Thoracic aorta (tissue), 2 donors: ENCODE measurements at regions not wholly inside any gene's neighbourhood (a gene's known extent, or its start where the extent isn't known, plus 50 kb on each side); places are given as distances from the start of the nearest gene placed in this dataset.
"Not testable (repeated sequence)": the region's sequence is repeated elsewhere in the genome, so short reads cannot be mapped to it uniquely, and the experiment has no call there.

Source experiments
- ATAC-seq: fragments of 150-250 bp; one replicate; pipeline ENCODE4 v1.8.0; 2017; ENCODE audit warnings: low read depth; ENCODE audit not compliant: insufficient number of reproducible peaks, low FRiP score
- DNase-seq: peaks from one replicate; pipeline ENCODE4 v3.0.0-alpha.2; 2020; ENCODE audit warnings: low spot score
- H3K27ac ChIP-seq, 2 donors: fragments of 200-600 bp; sonication (generic); 1 replicate in 1 of 2; 2 replicates in 1 of 2; pipeline ENCODE4 v1.5.1; 2016; ENCODE audit warnings: mild to moderate bottlenecking in 2 of 2, moderate library complexity in 2 of 2
- H3K27me3 ChIP-seq: fragments of 200-600 bp; sonication (generic); replicated peaks from 2 replicates; pipeline ENCODE4 v1.6.0; 2016; ENCODE audit warnings: mild to moderate bottlenecking; ENCODE audit not compliant: insufficient read depth
- H3K36me3 ChIP-seq: fragments of 200-600 bp; sonication (generic); one replicate; pipeline ENCODE4 v1.5.1; 2016
- H3K4me1 ChIP-seq, 2 donors: fragments of 200-600 bp; sonication (generic); 1 replicate in 1 of 2; 2 replicates in 1 of 2; pipeline versions ENCODE4 v1.5.1 to v1.6.0; 2016; ENCODE audit warnings: low read depth in 2 of 2, mild to moderate bottlenecking in 1 of 2; ENCODE audit not compliant: control insufficient read depth in 1 of 2
- H3K4me3 ChIP-seq: fragments of 200-600 bp; sonication (generic); 2 replicates; pipeline ENCODE4 v1.5.1; 2016; ENCODE audit warnings: mild to moderate bottlenecking
- H3K9me3 ChIP-seq: fragments of 200-600 bp; sonication (generic); 2 replicates; pipeline ENCODE4 v1.5.1; 2016

GRCh38 chr7:6955385-6955784 lies 129.3 kb upstream of the CCZ1B start:
- H3K27ac ChIP-seq, H3K4me1 ChIP-seq, H3K9me3 ChIP-seq, H3K36me3 ChIP-seq, DNase-seq, H3K4me3 ChIP-seq, ATAC-seq, H3K27me3 ChIP-seq: not testable (repeated sequence)

GRCh38 chr7:6955990-6956566 lies 130.0 kb upstream of the CCZ1B start:
- not testable (repeated sequence) for ATAC-seq, H3K4me3 ChIP-seq, H3K27me3 ChIP-seq, DNase-seq, H3K4me1 ChIP-seq, H3K27ac ChIP-seq, H3K9me3 ChIP-seq, H3K36me3 ChIP-seq

DNA sequence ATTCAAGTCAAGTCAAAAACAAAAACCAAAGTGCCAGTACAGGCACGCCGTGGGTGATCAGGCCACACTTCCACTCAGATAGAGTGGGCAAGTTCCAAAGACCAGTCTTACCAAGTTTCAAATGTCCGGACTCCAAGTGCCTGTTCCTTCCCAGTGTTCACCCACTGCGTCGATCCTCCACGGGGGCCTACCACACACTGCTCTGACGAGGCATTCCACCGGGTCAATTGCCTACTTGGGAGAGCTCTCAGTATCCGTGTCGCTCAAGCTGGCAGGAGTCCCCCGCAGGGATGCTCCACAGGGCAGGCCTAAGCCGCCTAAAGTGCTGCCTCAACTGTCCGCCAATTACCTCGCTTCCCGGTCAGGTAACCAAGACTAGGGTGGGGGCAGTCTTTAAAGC lies 132.3 kb upstream of the CCZ1B start:
- H3K9me3 ChIP-seq, ATAC-seq: not testable (repeated sequence)

GRCh38 chr7:6959942-6960341 lies 133.9 kb upstream of the CCZ1B start:
- H3K9me3 ChIP-seq, H3K27me3 ChIP-seq, H3K27ac ChIP-seq, H3K4me1 ChIP-seq, H3K36me3 ChIP-seq, ATAC-seq, H3K4me3 ChIP-seq, DNase-seq: not testable (repeated sequence)

More for the DNA sequence above, 132.3 kb upstream of the CCZ1B start:
- not testable (repeated sequence) for H3K36me3 ChIP-seq, H3K4me1 ChIP-seq, H3K27ac ChIP-seq, H3K4me3 ChIP-seq, DNase-seq, H3K27me3 ChIP-seq

DNA sequence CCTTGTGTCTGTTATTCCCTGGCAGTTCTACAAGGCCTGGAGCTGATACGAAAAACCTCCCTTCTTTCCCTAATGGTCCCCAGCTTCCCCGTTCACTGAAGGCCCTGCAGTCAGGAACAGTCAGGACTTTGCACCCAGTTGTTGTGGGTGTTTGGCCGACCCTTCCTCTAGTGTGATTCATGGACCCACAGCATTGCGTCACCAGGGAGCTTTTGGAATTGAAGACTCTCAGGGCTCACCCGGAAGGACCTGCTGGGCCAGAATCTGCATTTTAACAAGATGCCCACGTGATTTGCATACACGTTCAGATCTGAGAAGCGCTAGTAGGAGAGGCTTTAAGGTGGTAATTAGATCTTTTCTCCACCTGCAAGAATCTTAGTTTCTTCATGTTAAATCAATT lies 136.8 kb upstream of the CCZ1B start:
- not testable (repeated sequence) for H3K4me3 ChIP-seq, H3K4me1 ChIP-seq, DNase-seq, H3K9me3 ChIP-seq, ATAC-seq, H3K27ac ChIP-seq, H3K27me3 ChIP-seq, H3K36me3 ChIP-seq

GRCh38 chr7:6965051-6965450 lies 139.0 kb upstream of the CCZ1B start:
- not testable (repeated sequence) for H3K27ac ChIP-seq, H3K36me3 ChIP-seq, ATAC-seq, H3K4me1 ChIP-seq, DNase-seq, H3K27me3 ChIP-seq, H3K4me3 ChIP-seq, H3K9me3 ChIP-seq

DNA sequence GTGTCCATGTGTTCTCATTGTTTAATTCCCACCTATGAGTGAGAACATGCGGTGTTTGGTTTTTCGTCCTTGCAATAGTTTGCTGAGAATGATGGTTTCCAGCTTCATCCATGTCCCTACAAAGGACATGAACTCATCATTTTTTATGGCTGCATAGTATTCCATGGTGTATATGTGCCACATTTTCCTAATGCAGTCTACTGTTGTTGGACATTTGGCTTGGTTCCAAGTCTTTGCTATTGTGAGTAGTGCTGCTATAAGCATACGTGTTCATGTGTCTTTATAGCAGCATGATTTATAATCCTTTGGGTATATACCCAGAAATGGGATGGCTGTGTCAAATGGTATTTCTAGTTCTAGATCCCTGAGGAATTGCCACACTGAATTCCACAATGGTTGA lies 144.1 kb upstream of the CCZ1B start:
- not testable (repeated sequence) for DNase-seq, H3K36me3 ChIP-seq, H3K9me3 ChIP-seq, H3K4me3 ChIP-seq, H3K4me1 ChIP-seq, H3K27me3 ChIP-seq, H3K27ac ChIP-seq, ATAC-seq

DNA sequence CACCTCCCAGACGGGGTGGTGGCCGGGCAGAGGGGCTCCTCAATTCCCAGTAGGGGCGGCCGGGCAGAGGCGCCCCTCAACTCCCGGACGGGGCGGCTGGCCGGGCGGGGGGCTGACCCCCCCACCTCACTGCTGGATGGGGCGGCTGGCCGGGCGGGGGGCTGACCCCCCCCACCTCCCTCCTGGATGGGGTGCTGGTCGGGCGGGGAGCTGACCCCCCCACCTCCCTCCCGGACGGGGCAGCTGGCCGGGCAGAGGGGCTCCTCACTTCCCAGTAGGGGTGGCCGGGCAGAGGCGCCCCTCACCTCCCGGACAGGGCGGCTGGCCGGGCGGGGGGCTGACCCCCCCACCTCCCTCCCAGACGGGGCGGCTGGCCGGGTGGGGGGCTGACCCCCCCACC lies 148.8 kb upstream of the CCZ1B start:
- H3K36me3 ChIP-seq, H3K4me3 ChIP-seq, H3K27me3 ChIP-seq, DNase-seq, H3K4me1 ChIP-seq, H3K9me3 ChIP-seq, ATAC-seq, H3K27ac ChIP-seq: not testable (repeated sequence)

DNA sequence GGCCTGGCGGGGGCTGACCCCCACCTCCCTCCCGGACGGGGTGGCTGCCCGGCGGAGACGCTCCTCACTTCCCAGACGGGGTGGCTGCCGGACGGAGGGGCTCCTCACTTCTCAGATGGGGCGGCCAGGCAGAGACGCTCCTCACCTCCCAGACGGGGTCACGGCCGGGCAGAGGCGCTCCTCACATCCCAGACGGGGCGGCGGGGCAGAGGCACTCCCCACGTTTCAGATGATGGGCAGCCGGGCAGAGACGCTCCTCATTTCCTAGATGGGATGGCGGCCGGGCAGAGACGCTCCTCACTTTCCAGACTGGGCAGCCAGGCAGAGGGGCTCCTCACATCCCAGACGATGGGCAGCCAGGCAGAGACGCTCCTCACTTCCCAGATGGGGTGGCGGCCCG lies 149.3 kb upstream of the CCZ1B start:
- not testable (repeated sequence) for DNase-seq, ATAC-seq, H3K9me3 ChIP-seq, H3K36me3 ChIP-seq, H3K4me1 ChIP-seq, H3K27me3 ChIP-seq, H3K4me3 ChIP-seq, H3K27ac ChIP-seq

DNA sequence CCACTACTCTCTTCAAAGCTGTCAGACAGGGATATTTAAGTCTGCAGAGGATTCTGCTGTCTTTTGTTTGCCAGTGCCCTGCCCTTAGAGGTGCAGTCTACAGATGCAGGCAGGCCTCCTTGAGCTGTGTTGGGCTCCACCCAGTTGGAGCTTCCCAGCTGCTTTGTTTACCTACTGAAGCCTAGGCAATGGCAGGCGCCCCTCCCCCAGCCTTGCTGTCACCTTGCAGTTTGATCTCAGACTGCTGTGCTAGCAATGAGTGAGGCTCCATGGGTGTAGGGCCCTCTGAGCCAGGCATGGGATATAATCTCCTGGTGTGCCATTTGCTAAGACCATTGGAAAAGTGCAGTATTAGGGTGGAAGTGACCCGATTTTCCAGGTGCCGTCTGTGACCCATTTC lies 151.3 kb upstream of the CCZ1B start:
- not testable (repeated sequence) for ATAC-seq, H3K36me3 ChIP-seq, H3K9me3 ChIP-seq, H3K27ac ChIP-seq, H3K4me3 ChIP-seq, H3K4me1 ChIP-seq, H3K27me3 ChIP-seq, DNase-seq

DNA sequence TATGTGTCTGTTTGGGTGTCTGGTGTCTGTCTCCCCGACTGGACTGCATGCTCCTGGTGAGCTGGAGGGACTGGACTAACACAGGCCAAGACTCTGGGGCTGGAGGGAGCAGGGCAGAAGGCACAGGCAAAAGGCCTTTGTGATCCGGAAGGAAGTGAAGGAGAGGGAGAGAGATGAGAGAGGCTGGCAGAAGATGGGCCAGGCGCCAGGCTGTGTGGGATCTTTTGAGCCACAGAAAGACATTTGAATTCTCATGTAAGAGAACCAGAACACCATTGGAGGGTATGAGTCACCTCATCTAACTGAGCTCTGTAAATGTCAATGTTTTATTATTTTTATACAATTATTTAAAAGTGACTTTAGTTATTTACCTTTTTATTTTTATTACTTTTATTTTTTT lies 152.3 kb upstream of the CCZ1B start:
- not testable (repeated sequence) for H3K4me3 ChIP-seq, H3K36me3 ChIP-seq, H3K27ac ChIP-seq, H3K4me1 ChIP-seq, ATAC-seq, H3K9me3 ChIP-seq, DNase-seq, H3K27me3 ChIP-seq

- H3K4me3 ChIP-seq, H3K4me1 ChIP-seq, H3K27me3 ChIP-seq, H3K36me3 ChIP-seq, H3K9me3 ChIP-seq, H3K27ac ChIP-seq, DNase-seq, ATAC-seq: not testable (repeated sequence)
Measured at GRCh38 chr7:6979456-6979855, 153.4 kb upstream of the CCZ1B start.

DNA sequence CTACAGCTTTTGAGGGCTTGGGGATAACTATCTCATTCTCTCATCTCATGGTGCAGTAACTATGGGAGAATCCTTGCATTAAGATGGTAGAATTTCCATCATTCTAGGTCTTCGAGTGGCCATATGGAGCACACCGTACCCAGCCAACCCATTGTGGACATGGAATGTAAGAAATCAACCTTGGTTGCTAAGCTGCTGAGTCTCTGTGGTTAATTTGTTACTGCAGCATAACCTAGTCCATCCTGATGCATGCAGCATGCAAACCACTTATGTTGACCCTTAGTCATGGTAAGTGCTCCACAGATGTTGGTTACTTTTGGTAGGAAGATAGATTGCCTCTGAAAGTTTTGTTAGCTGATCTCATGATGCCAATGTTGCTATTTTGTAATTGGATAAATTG lies 156.3 kb upstream of the CCZ1B start:
- H3K27me3 ChIP-seq, H3K4me3 ChIP-seq, H3K9me3 ChIP-seq, DNase-seq, H3K4me1 ChIP-seq, ATAC-seq, H3K27ac ChIP-seq, H3K36me3 ChIP-seq: not testable (repeated sequence)
